ENCODE measurements at regions not wholly inside any gene's neighbourhood (a gene's known extent, or its start where the extent isn't known, plus 50 kb on each side); places are given as distances from the start of the nearest gene placed in this dataset.

DNA sequence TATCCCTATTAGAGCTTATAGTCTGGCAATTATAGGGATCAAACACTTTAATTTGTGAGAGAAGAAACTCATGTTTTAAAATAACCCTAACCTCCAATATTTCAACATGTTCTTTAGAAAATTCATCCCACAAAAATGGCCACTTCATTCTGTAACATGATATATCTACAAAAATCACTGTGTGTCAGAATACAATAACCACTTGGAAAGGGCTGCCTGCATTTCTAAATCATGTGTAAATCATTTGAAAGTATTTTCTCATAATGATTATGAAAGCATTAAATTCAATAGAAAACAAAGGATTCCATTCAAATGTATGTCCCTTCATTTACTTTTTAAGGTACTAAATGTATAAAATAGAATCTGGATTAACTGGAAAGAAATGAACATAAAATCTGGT lies 101.4 kb upstream of the NHSL1 start:
- no peak for TF ChIP-seq CTCF (IDR thresholded peaks at IDR 0.05; ENCODE audit: low read depth, low read length)
- no peak for DNase-seq

DNA sequence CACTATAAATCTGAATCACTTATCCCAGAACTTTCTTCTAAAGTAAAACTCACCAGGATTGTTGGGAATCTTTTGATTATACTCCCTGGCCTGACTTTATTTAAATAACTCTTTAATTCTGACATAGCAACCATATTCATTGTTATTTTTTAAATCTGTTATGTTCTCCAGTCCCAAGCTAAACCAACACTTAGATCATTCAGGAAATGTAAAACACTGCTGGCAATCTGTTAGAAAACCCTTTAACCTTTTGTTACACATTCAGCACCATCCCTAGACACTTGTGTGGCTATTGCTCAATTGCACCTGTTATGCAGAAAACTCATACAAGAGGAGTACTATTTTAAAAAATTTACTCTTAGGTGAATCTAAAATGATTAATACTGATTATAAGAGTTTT lies 101.8 kb upstream of the NHSL1 start:
- no peak for TF ChIP-seq CTCF (IDR thresholded peaks at IDR 0.05; ENCODE audit: low read depth, low read length)
- H3K27ac ChIP-seq: no peak overlapping the region
- no peaks in the 10 kb centered on the region for H3K9me3 ChIP-seq (ENCODE audit: severe bottlenecking)
- H3K4me3 ChIP-seq (ENCODE audit: low read depth, low read length): no peak overlapping the region
- no peaks in the 10 kb centered on the region for H3K27me3 ChIP-seq (ENCODE audit: insufficient read depth, low read depth, severe bottlenecking)
- no peaks in the 10 kb centered on the region for H3K36me3 ChIP-seq
- DNase-seq: no peak

More for the DNA sequence above, 101.4 kb upstream of the NHSL1 start:
- no peak overlapping the region for H3K27ac ChIP-seq
- H3K9me3 ChIP-seq (ENCODE audit: severe bottlenecking): no peaks in the 10 kb centered on the region
- H3K27me3 ChIP-seq (ENCODE audit: insufficient read depth, low read depth, severe bottlenecking): no peaks in the 10 kb centered on the region
- no peaks in the 10 kb centered on the region for H3K36me3 ChIP-seq
- H3K4me3 ChIP-seq (ENCODE audit: low read depth, low read length): no peak overlapping the region

DNA sequence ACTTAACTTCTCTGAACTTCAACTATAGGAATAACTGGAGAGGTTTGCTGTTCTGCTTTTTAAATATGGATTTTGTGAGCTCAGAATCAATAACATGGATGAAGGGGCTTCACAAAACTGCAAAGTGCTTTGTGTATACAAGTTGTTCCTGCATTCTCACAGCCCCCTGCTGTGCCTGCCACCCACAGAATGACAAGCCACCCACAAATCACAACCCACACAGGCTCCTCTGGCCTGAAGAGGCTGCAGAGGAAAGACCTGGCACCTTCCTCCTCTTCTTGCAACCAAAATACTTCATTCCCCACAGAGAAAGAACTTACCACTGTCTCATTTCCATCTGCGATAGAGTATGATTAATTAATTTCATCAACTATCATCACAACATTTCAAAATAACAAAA lies 106.7 kb upstream of the NHSL1 start:
- Histone ChIP-seq H3K27me3 (ENCODE audit: insufficient read depth, low read depth, severe bottlenecking) (no peaks in the 10 kb centered on the region), H3K27ac (no peak overlapping the region), H3K36me3 (no peaks in the 10 kb centered on the region), H3K9me3 (ENCODE audit: severe bottlenecking) (no peaks in the 10 kb centered on the region), H3K4me3 (ENCODE audit: low read depth, low read length) (no peak overlapping the region)
- DNase-seq: no peak
- TF ChIP-seq CTCF (IDR thresholded peaks at IDR 0.05; ENCODE audit: low read depth, low read length): no peak

- no peak overlapping the region for H3K4me3 ChIP-seq (ENCODE audit: low read depth, low read length)
- no peaks in the 10 kb centered on the region for H3K9me3 ChIP-seq (ENCODE audit: severe bottlenecking)
- TF ChIP-seq CTCF (IDR thresholded peaks at IDR 0.05; ENCODE audit: low read depth, low read length): no peak
- H3K27ac ChIP-seq: no peak overlapping the region
- no peak for DNase-seq
- no peaks in the 10 kb centered on the region for H3K36me3 ChIP-seq
- no peaks in the 10 kb centered on the region for H3K27me3 ChIP-seq (ENCODE audit: insufficient read depth, low read depth, severe bottlenecking)
Measured at GRCh38 chr6:138607478-138608433, 108.5 kb upstream of the NHSL1 start.

- no peak overlapping the region for H3K4me3 ChIP-seq (ENCODE audit: low read depth, low read length)
- TF ChIP-seq CTCF (IDR thresholded peaks at IDR 0.05; ENCODE audit: low read depth, low read length): no peak
- H3K27ac ChIP-seq: no peak overlapping the region
- no peaks in the 10 kb centered on the region for H3K36me3 ChIP-seq
- H3K27me3 ChIP-seq (ENCODE audit: insufficient read depth, low read depth, severe bottlenecking): no peaks in the 10 kb centered on the region
- no peaks in the 10 kb centered on the region for H3K9me3 ChIP-seq (ENCODE audit: severe bottlenecking)
- DNase-seq: no peak
Measured at GRCh38 chr6:138608896-138609295, 109.6 kb upstream of the NHSL1 start.

Data from WERI-Rb-1 (cell line).